ENCODE measurements at regions not wholly inside any gene's neighbourhood (a gene's known extent, or its start where the extent isn't known, plus 50 kb on each side); places are given as distances from the start of the nearest gene placed in this dataset.

DNA sequence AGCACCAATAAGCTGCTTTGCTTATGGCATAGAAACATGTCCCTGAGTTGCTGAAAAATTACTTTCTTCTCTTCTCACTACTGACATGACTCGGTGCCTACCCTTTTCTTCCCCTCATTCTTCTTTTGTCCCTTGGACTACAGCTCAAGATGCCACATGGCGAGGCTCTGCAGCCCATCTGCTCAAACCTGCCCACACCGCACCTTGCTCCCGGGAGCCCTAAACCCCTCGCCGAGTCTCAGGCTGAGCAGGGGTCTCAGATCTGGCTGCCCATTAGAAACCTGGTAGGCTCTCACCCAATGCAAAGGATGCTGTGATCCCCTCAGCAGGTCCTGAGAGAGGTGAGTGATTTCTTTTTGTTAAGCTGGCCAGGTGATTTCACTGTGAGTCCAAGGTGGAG lies 251.7 kb upstream of the IRX1 start:
- no peak overlapping the region for H3K4me3 Mint-ChIP-seq
- no peaks in the 10 kb centered on the region for H3K27me3 Mint-ChIP-seq
- intact Hi-C loops (cut with micrococcal nuclease), result no loop called here
- DNase-seq, result no peak
- H3K36me3 Mint-ChIP-seq (ENCODE audit: low read depth), result no peaks in the 10 kb centered on the region
- no peak overlapping the region for H3K27ac Mint-ChIP-seq
- no peaks in the 10 kb centered on the region for H3K4me1 Mint-ChIP-seq
- H3K9me3 Mint-ChIP-seq, result no peaks in the 10 kb centered on the region

DNA sequence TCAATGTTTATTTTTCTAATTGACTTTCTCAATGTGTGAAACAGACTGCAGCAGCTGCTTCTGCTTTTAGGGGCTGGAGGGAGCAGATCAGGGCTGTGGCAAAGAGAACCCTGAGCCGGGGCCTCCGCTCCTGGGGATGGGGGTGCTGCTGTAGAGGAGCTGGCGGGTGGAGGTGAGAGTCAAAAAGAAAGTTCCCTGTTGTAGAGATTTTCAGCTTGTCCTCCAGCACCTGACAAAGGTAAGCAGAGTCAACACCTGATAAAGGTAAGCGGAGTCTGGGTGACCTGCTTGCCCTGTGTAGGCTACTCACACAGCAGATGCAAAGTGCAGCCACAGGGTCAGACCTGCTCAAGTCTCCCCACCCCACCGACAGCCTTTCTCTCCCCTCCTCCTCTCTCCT lies 252.4 kb upstream of the IRX1 start:
- no peaks in the 10 kb centered on the region for H3K4me1 Mint-ChIP-seq
- H3K36me3 Mint-ChIP-seq (ENCODE audit: low read depth), result no peaks in the 10 kb centered on the region
- H3K4me3 Mint-ChIP-seq, result no peak overlapping the region
- no peaks in the 10 kb centered on the region for H3K27me3 Mint-ChIP-seq
- DNase-seq, result no peak
- H3K27ac Mint-ChIP-seq, result no peak overlapping the region
- intact Hi-C loops (cut with micrococcal nuclease), result no loop called here
- no peaks in the 10 kb centered on the region for H3K9me3 Mint-ChIP-seq

DNA sequence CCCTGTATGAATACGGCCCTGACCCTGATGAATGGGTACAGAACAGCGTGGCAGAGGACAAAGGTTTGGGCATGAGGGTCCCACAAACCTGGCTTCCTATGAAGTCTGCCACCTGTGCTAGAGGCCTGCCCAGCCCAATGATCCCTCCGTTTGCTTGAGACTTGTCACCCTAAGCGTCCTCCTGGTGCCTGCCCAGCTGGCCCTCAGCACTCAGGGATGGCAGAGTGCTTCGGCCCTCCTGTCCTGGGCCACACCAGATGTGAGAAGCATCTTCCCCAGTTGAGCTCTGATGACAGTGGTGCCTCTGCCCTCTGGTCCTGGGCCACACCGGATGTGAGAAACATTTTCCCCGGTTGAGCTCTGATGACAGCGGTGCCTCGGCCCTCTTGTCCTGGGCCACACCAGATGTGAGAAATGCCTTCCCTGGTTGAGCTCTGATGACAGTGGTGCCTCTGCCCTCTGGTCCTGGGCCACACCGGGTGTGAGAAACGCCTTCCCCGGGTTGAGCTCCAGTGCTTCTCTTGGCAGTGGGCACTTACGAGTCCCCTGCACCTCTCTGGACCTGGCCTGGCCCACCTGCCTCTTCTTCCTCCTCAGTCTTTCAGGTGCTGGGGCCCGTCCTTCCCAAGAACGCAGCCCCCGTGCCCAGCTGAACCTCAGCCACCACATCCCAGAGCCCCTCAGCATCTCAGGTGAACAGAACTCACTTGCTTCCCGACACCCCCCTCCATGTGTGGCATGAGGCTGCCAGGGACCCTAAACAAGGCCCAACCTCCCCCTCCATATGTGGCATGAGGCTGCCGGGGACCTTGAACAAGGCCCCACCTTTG lies 253.1 kb upstream of the IRX1 start:
- Mint-ChIP-seq H3K27ac (no peak overlapping the region), H3K9me3 (no peaks in the 10 kb centered on the region), H3K27me3 (no peaks in the 10 kb centered on the region), H3K36me3 (ENCODE audit: low read depth) (no peaks in the 10 kb centered on the region), H3K4me1 (no peaks in the 10 kb centered on the region), H3K4me3 (no peak overlapping the region)
- no peak for DNase-seq
- intact Hi-C loops (cut with micrococcal nuclease), result no loop called here

- intact Hi-C loops (cut with micrococcal nuclease), result no loop called here
- Mint-ChIP-seq H3K9me3 (no peaks in the 10 kb centered on the region), H3K36me3 (ENCODE audit: low read depth) (no peaks in the 10 kb centered on the region), H3K4me1 (no peaks in the 10 kb centered on the region), H3K4me3 (no peak overlapping the region), H3K27ac (no peak overlapping the region), H3K27me3 (no peaks in the 10 kb centered on the region)
- DNase-seq, result no peak
Observed at GRCh38 chr5:3341446-3342240, 254.0 kb upstream of the IRX1 start.

GRCh38 chr5:3340471-3340870 lies 255.2 kb upstream of the IRX1 start:
- no peak overlapping the region for H3K27ac Mint-ChIP-seq
- H3K36me3 Mint-ChIP-seq (ENCODE audit: low read depth), result no peaks in the 10 kb centered on the region
- no peak for DNase-seq
- no peaks in the 10 kb centered on the region for H3K27me3 Mint-ChIP-seq
- H3K4me1 Mint-ChIP-seq, result no peaks in the 10 kb centered on the region
- intact Hi-C loops (cut with micrococcal nuclease), result no loop called here
- no peak overlapping the region for H3K4me3 Mint-ChIP-seq
- H3K9me3 Mint-ChIP-seq, result no peaks in the 10 kb centered on the region

GRCh38 chr5:3339798-3340115 lies 255.9 kb upstream of the IRX1 start:
- no peaks in the 10 kb centered on the region for H3K27me3 Mint-ChIP-seq
- H3K27ac Mint-ChIP-seq, result no peak overlapping the region
- H3K4me1 Mint-ChIP-seq, result no peaks in the 10 kb centered on the region
- no peaks in the 10 kb centered on the region for H3K9me3 Mint-ChIP-seq
- no peak for DNase-seq
- no peak overlapping the region for H3K4me3 Mint-ChIP-seq
- intact Hi-C loops (cut with micrococcal nuclease), result no loop called here
- no peaks in the 10 kb centered on the region for H3K36me3 Mint-ChIP-seq (ENCODE audit: low read depth)

GRCh38 chr5:3339092-3339797 lies 256.4 kb upstream of the IRX1 start:
- no peaks in the 10 kb centered on the region for H3K27me3 Mint-ChIP-seq
- intact Hi-C loops (cut with micrococcal nuclease), result no loop called here
- DNase-seq, result no peak
- H3K4me3 Mint-ChIP-seq, result no peak overlapping the region
- H3K4me1 Mint-ChIP-seq, result no peaks in the 10 kb centered on the region
- no peaks in the 10 kb centered on the region for H3K36me3 Mint-ChIP-seq (ENCODE audit: low read depth)
- H3K27ac Mint-ChIP-seq, result no peak overlapping the region
- no peaks in the 10 kb centered on the region for H3K9me3 Mint-ChIP-seq

GRCh38 chr5:3337812-3338541 lies 257.7 kb upstream of the IRX1 start:
- Mint-ChIP-seq H3K27me3 (no peaks in the 10 kb centered on the region), H3K9me3 (peaks cover 3% of the 10 kb centered on the region), H3K4me3 (no peak overlapping the region), H3K27ac (no peak overlapping the region), H3K4me1 (no peaks in the 10 kb centered on the region), H3K36me3 (ENCODE audit: low read depth) (no peaks in the 10 kb centered on the region)
- intact Hi-C loops (cut with micrococcal nuclease), result no loop called here
- no peak for DNase-seq

- no peak for DNase-seq
- H3K36me3 Mint-ChIP-seq (ENCODE audit: low read depth), result no peaks in the 10 kb centered on the region
- H3K27ac Mint-ChIP-seq, result no peak overlapping the region
- no peak overlapping the region for H3K4me3 Mint-ChIP-seq
- H3K9me3 Mint-ChIP-seq, result peaks cover 3% of the 10 kb centered on the region
- intact Hi-C loops (cut with micrococcal nuclease), result no loop called here
- H3K27me3 Mint-ChIP-seq, result no peaks in the 10 kb centered on the region
- H3K4me1 Mint-ChIP-seq, result no peaks in the 10 kb centered on the region
Observed at GRCh38 chr5:3336666-3337065, 259.0 kb upstream of the IRX1 start.

- peaks cover 3% of the 10 kb centered on the region for H3K9me3 Mint-ChIP-seq
- no peaks in the 10 kb centered on the region for H3K27me3 Mint-ChIP-seq
- H3K36me3 Mint-ChIP-seq (ENCODE audit: low read depth), result no peaks in the 10 kb centered on the region
- no peak overlapping the region for H3K27ac Mint-ChIP-seq
- no peaks in the 10 kb centered on the region for H3K4me1 Mint-ChIP-seq
- H3K4me3 Mint-ChIP-seq, result no peak overlapping the region
- intact Hi-C loops (cut with micrococcal nuclease), result no loop called here
- DNase-seq, result no peak
Observed at GRCh38 chr5:3335301-3335700, 260.3 kb upstream of the IRX1 start.

GRCh38 chr5:3333836-3334235 lies 261.8 kb upstream of the IRX1 start:
- Mint-ChIP-seq H3K4me3 (no peak overlapping the region), H3K27ac (no peak overlapping the region), H3K4me1 (no peaks in the 10 kb centered on the region), H3K9me3 (peaks cover 3% of the 10 kb centered on the region), H3K36me3 (ENCODE audit: low read depth) (no peaks in the 10 kb centered on the region), H3K27me3 (no peaks in the 10 kb centered on the region)
- intact Hi-C loops (cut with micrococcal nuclease), result no loop called here
- DNase-seq, result no peak

DNA sequence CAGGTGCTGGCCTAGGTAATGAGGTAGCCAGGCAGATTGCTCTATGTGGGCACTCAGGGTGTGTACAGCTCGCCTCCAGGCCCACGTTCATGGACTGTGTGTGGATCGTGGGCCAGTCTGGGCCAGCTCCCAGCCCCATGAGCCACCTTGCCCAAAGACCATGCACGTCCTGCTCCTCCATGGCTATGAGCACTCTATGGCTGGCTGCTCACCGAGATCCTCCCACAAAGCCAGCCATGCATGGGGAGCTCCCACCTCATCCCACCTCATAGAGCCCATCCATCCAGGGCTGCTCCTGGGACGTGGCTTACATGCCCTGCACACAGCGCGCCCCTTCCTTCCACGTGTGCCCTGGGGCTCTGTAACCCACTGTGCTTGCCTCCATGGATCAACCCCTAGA lies 262.5 kb upstream of the IRX1 start:
- Mint-ChIP-seq H3K4me3 (no peak overlapping the region), H3K27me3 (no peaks in the 10 kb centered on the region), H3K4me1 (no peaks in the 10 kb centered on the region), H3K27ac (no peak overlapping the region), H3K36me3 (ENCODE audit: low read depth) (no peaks in the 10 kb centered on the region), H3K9me3 (peaks cover 3% of the 10 kb centered on the region)
- intact Hi-C loops (cut with micrococcal nuclease), result no loop called here
- DNase-seq, result no peak

GRCh38 chr5:3331819-3332218 lies 263.8 kb upstream of the IRX1 start:
- no peak for DNase-seq
- Mint-ChIP-seq H3K27me3 (no peaks in the 10 kb centered on the region), H3K36me3 (ENCODE audit: low read depth) (no peaks in the 10 kb centered on the region), H3K27ac (no peak overlapping the region), H3K4me3 (no peak overlapping the region), H3K9me3 (peaks cover 3% of the 10 kb centered on the region), H3K4me1 (no peaks in the 10 kb centered on the region)
- intact Hi-C loops (cut with micrococcal nuclease), result no loop called here

GRCh38 chr5:3330442-3330841 lies 265.2 kb upstream of the IRX1 start:
- Mint-ChIP-seq H3K4me1 (no peaks in the 10 kb centered on the region), H3K36me3 (ENCODE audit: low read depth) (no peaks in the 10 kb centered on the region)

More at GRCh38 chr5:3330442-3330841, 265.2 kb upstream of the IRX1 start:
- intact Hi-C loops (cut with micrococcal nuclease), result no loop called here
- DNase-seq, result no peak
- Mint-ChIP-seq H3K9me3 (peaks cover 3% of the 10 kb centered on the region), H3K27me3 (no peaks in the 10 kb centered on the region), H3K27ac (no peak overlapping the region), H3K4me3 (no peak overlapping the region)

Data from activated CD4-positive, alpha-beta T cell treated with anti-CD3 and anti-CD28 coated beads, Interleukin-2, amount 10 ng/mL, durations not matched to agents 24 days and 14 days (primary cell).